ENCODE measurements at regions not wholly inside any gene's neighbourhood (a gene's known extent, or its start where the extent isn't known, plus 50 kb on each side); places are given as distances from the start of the nearest gene placed in this dataset.

DNA sequence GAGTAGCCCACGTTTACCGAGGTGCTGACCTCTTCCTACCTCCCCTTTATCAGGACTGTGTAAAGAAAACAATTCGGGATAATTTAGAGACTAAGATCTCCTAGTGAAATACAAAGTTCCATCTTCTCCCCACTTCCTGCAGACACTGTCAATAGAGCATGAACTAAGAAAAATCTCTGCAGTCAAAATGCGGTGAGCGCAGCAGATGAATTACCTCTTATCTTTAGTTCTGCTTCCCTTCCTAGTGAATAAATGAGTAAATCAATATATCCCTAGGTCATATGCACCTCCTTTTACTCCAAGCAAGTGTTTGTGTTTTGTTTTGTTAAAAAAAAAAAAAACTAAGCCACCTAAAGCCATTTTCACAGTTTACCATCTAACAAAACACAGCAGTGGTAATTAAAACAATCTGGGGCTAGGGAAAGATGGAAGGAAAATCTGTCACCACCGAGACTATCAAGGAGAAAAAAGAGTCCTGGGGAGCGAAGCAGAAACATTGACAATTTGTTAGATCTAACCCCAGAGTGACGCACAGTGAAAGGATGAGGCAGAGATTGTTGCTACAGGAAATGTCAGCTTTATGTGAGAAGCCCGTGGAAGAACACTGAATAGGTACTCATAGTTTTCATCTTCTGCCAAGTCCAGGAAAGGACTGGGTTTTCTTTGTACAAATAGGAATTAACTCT lies 159.4 kb upstream of the SPTLC3 start:
- TF ChIP-seq CREB1 (IDR thresholded peaks at IDR 0.05; ENCODE audit: low read depth) (no peak), TAF1 (IDR thresholded peaks at IDR 0.05; ENCODE audit: low read depth) (no peak)

Data from Ishikawa (cell line).